GM21576 (cell line): ENCODE measurements at regions not wholly inside any gene's neighbourhood (a gene's known extent, or its start where the extent isn't known, plus 50 kb on each side); places are given as distances from the start of the nearest gene placed in this dataset.

Source experiments
- ATAC-seq: cut with Tn5 transposase; IDR thresholded peaks from one replicate; pipeline ENCODE4 v1.9.1; 2021; ENCODE audit warnings: mild to moderate bottlenecking, moderate library complexity; ENCODE audit not compliant: unreplicated experiment

DNA sequence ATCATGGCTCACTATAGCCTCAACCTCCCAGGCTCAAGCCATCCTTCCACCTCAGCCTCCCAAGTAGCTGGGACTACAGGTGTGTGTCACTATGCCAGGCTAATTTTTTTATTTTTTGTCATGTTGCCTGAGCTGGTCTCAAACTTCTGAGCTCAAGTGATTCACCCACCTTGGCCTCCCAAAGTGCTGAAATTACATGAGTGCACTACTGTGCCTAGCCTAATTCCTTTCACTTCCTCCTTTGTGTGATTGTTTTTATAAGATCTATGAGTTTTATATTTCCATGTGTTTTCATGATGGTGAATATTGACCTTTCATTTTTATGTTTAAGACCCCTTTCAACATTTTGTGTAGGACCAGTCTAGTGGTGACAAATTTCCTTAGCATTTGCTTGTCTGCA is 55.2 kb upstream of the IL12B start:
- no peak for ATAC-seq

DNA sequence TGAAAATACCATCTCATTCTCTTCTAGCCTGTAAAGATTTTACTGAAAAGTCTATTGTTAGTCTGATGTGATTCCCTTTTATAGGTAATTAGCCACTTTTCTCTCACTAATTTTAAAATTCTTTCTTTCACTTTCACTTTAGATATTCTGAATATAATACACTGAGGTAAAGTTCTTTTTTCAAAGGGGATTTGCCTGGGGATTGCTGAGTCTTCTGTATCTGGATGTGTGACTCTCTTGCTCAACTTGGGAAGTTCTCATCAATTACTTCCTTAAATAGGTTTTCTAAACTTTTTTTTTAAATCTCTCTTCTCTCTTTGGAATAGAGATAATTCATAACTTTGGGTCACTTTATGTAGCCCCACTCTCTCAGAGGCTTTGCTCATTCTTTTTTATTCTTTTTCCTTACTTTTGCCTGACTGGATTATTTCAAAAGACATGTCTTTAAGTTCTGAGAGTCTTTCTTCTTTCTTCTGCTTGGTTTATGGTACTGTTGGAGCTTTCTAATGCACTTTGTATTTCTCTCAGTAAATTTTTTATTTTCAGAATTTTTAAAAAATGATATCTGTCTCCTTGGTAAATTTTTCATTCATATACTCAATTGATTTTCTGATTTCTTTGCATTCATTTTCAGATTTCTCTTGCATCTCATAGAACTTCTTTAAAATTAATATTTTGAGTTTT is 55.9 kb upstream of the IL12B start:
- ATAC-seq = no peak

DNA sequence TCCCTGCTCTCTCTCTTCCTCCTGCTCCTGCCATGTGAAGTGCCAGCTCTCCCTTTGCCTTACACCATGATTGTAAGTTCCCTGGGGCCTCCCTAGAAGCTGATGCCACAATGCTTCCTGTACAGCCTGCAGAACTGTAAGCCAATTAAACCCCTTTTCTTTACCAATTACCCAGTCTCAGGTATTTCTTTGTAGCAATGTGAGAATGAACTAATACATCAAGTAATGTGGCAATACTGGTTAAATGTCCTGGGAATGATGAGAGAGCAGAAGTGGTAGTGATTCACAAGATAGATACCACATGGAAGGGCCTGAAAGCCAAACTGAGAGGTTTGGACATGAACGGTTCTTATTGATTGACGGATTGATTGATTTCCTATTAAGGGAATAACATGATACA is 62.6 kb upstream of the IL12B start:
- ATAC-seq = no peak

DNA sequence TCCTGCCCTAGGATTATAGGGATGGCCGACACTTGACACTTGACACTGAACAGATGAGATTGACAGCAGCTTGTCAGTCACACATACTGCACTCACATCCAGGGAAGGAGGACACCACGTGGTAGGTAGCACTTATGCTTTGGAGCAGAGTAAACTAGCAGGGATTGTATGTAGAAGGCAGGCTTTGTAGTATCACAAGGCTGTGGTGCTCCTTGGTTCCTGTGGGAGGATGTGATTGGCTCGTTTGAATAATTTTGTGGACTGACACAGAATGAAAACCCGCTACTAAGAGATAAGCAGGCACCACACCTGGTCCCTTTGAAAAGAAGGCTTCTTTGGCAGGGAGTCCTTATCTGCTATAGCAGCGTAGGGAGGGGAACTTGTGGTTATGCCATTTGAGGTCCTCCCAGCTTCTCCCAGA is 63.6 kb upstream of the IL12B start:
- no peak for ATAC-seq

DNA sequence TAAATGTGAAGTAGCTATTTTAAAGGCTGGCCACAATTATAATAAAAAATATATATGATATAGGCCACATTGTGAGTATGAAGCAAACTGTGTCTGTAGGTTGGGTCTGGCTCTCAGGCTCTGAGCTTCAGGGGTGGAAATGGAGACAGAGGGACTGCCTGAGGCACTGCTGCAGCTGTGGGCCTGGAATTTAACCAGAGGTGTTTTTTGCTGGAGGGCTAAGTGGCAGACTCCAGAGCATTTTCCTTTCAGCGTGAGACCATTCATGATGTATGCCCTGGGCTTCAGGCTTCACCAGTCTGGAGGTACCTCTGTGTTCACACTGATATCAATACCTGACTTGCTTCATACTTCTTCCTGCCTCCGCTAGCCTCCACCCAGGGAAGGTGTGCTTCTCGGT is 64.9 kb upstream of the IL12B start:
- no peak for ATAC-seq

DNA sequence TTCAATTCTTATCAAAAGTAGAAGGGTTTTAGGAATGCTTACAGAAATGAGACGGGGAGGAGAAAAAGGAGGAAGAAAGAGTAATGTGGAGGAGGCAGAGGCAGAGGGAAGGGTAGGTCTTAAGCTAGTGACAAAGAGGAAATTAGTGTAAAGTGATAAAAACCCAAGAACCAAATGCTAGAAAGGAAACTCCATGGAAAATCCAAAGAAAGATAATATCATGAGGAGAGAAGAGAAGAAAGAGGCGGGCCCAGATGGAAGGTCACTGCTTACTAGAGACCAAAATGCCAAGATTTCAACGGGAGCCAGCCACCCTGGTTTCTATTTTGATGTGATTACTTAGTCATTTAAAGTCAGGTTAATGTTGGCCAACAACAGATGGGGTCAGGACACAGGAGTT is 68.6 kb upstream of the IL12B start:
- no peak for ATAC-seq

DNA sequence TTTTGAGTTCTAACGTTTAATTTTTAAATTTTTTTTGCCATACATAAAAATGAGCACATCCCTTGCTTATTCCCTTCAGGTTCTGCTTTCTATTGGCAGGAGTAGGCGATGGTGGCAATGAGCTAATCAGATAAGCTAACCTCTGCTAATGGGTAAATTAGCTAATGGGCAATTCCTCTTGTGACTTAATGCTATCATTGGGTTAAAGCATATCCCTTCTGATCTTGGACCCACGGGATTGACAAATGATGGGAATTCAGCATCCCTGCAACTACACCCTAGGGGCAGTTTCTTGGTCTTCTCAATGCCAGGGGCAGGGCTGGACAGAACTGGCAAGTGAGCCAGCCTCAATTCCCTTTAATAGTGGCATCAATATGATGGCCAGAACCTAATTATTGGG is 70.2 kb upstream of the IL12B start:
- no peak for ATAC-seq

DNA sequence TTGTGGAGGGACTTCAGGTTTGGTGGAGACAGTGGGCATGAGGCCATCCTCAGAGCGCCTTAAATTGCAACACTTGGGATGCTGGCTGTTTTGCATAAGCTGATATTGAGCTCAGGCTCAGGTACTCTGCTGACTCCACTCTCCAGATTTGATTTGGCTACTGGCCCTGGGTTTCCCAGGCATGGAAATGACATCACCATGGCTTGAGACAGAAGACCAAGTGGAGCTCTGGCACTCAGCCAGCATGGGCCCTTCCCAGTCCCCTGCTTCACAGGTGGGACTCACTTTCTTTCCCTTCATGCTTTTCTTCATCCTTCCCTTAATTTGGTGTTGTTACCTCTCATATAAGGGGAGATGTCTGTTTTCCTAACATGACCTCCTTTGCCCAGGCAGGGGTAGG is 72.0 kb upstream of the IL12B start:
- ATAC-seq = no peak

DNA sequence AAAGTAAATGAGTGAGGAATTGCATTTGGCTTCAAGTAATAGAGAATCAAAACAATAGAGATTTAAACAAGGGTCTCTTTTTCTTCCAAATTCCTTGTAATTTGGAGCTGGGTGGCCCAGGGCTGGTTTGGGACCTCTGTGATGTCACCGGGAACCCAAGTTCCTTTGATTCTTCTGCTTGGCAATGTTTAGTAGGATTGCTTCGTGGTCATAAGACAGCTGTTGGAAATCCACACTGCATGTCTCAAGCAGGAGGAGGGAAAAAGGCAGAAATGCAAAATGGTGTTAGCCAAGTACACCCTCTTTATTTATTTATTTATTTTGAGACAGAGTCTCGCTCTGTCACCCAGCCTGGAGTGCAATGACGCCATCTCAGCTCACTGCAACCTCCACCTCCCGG is 72.6 kb upstream of the IL12B start:
- no peak for ATAC-seq

DNA sequence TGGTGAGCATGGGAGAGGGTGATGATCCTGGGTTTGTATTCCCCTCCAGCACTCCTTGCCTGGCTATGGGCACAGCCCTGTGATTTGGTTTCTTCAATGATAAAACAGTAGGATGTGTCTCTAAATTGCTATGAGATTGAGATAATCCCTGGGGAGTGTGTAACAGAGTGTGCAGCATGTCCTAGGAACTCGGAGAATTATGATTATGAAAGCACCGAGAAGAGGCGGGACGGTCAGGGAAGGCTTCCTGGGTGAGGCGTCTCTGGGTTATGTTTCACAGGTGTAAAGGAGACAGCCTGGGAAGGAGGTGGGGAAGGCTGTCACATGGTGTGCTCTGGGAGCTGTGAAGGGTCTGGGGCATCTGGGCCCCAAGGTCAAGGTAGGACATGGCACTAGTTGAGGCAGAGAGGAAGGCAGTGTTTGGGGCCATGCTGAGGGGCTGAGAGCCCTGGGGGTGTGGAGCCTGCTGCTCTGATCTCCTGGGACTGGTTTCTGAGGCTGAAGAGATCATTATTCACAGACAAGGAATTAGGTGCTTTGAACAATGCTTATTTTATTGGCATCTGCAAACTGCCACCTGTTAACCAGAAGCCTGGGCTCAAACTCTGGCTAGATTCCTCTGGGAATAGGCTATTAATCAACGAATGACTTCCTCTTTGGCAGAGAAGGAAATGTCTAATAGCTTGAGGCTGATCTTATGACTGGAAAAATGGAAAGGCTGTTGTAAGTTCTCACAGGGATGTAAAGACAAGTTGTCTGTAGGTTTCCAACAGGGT is 73.8 kb upstream of the IL12B start:
- ATAC-seq = no peak

DNA sequence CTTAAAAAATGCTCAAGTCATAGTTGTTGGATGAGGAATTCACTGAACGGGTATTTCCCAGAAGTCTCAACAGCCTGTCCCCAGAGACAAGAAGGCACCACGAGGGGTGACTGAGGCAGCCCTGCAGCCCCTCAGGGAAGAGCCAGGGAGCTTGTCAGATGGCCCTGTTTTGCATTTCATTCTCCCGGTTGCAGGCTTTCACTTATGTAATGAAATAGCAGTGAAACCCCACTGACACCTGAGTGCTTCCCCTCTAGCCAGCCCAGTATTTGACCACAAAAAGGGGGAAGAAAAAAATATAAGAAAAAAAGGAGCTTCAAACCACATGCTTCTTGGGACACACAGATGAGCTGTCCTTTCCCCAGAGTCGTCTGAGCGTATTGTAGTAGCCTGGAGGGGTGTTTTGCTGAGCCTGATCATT is 75.3 kb upstream of the IL12B start:
- ATAC-seq = peak; percentile 78

DNA sequence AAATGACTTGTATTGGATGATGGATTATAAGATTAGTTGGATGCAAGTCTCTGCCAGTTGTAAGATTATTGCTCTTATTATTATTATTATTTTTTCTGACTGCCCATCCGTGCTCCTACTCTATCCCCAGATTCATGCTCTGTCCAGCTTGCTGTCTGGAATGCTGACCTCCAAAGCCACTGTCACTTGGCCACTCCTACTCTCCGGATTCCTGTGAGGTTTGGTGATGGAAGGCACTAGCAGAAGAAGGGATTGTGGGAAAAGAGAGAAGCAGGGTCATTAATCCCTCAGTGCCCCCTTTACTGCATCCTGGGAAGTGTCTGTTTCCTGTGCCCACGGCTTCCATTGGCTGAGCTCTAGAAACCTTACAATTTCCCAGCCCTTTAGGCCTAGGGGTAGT is 76.3 kb upstream of the IL12B start:
- ATAC-seq = no peak

DNA sequence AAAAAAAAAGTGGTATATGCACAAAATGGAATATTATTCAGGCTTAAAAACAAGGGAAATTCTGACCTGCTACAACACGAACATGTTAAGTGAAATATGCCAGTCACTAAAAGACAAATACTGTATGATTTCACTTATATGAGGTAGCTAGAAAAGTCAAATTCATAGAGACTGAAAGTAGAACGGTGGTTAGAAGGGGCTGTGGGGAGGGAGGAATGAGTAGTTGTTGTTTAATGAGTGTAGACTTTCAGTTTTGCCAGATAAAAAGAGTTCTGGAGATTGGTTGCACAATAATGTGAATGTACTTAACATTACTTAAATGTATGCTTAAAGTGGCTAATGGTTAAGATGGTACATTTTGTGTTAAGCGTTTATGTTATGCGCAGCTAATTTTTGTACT is 79.5 kb upstream of the IL12B start:
- peak; percentile 35 for ATAC-seq

DNA sequence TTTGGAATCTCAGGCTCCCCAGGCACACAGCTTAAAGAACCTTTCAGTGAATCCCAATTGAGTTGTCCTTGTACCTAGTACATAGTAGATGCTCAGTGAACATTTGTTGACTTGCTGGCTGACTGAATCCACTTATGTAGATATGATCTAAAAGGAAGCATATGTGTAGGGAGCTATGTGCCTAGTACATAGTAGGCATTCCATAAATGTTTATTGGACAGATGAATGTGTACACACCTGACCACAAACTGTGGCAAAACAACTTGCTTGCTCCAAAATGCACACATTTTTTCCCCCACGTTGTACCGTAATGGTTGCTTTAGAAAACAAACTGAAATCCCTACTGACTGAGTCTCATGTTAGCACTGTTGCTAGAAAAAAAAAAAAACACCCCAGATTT is 80.2 kb upstream of the IL12B start:
- no peak for ATAC-seq

DNA sequence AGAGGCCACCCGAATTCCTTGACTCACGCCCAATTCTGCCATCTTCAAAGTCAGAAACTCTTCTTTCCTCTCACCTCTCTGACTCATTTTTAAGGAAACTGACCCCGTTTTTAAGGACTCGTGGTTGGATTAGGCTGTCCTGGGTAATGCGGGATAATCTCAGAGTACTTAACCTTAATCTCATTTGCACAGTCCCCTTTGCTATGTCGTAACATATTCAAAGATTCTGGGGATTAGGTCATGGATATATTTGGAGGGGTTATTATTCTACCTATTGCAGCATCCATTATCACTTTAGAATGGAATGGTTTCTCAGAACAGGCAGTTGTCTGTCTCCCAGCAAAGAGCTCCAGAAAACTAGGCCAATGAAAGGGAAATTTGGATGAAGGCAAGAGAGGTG is 80.8 kb upstream of the IL12B start:
- no peak for ATAC-seq

DNA sequence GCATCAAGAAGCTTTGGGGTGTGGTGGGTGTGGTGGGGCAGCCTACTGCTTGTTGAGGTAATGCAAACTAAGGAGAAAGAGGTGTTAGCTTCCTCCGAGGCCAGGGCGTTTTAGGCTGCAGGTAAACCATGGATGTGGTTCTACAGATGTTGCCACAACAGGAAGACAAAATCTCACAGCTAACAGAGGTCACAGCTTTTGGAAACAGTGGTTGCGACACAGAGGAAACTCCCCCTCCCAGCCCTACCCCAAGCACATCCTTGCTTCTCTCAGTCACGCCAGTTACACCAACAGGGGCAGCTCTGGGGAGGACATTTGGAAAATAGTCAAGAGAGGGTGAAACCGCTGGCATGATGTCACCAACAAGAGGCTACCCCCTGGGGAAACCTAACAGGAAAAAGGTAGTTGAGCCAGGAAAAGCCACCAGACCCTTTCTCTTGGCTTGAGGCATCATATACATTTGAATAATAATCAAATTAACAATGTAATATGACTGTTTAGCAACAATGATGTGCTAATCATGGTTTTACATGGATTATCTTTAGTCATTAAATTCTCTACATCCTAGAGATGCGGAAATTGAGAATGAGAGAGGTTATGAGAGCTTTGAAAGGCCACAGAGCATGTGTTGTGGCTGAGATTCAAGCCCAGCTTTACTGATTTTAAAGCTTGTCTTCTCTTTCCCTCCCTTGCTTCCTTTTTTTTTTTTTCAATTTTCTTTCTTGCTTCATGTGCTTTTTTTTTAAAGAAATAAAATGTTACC is 82.2 kb upstream of the IL12B start:
- peak; percentile 71 for ATAC-seq

DNA sequence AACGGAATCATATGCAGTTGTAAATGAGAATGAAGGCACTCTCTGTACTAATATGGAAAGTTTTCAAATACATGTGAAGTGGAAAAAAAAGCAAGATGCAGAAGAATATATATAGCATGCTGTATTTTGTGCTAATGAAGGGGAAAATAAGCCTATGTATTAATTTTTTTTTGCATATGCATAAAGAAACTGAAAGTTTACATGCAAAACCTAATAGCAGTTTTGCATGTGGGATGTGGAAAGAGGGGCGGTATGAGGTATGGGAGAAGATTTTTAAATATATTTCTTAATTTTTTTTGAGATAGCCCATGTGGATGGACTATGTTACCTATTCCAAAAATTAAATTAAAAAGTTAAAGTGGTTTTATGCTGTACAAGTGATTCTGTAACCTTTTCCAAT is 83.7 kb upstream of the IL12B start:
- ATAC-seq = no peak

DNA sequence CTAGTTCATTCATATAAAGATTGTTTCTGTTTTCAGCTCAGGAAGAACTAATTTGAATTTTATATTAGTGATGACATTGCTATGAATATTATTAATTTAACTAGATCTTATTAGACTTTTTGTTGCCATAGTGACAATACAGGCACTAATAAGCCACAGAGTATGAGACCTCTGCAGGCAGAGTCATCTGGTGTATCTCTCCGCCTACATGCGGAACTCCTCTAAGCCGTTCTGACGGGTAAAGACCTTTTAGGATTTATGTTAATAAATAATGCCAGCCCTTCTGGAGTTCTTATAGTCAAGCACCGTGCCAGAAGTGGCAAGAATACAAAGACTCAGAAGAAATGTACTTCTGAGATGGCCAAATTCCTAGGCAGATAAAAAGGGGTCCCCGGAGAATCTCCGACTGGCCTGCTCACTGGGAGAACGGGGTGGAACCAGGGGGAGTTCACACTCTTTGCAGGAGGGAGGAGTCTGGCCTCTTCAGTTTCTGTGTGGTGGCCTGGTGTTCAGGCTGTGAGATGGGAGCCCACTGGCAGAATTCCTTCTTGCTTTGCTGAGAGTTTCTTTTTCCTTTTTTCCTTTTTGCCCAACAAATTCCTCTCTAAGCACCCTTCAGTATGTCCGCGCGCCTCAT is 85.1 kb upstream of the IL12B start:
- no peak for ATAC-seq

DNA sequence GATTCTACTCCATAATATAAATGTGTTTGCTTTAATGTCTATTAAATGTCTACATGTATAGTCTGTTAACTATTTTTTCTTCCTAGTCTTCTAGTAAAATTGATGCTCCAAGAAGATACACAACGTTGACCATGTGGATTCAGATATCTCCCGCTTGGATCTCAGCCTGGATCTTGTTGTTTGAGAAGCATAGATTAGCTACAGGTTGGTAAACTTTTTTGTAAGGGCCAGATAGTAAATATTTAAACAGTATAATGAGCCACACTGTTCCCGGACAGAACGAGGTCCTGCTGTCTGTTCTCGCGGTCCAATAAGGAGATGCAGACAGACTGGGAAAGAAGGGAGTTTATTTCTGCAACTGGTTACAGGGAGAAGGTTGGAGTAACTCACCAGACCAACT is 86.2 kb upstream of the IL12B start:
- no peak for ATAC-seq

DNA sequence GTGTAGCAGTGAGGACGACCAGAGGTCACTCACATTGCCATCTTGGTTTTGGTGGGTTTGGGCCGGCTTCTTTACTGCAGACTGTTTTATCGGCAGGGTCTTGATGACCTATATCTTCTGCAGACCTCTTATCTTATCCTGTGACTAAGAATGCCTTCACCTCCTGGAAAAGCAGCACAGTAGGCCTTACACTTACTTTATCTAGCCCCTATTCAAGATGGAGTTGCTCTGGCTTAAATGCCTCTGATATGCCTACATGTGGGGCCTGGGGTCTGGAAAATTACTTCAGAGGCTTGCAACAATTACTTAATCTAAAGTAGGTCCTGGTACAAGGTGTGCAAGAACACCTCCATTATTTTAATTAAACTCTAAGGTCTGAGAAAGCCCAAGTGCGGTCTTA is 86.9 kb upstream of the IL12B start:
- ATAC-seq = no peak

DNA sequence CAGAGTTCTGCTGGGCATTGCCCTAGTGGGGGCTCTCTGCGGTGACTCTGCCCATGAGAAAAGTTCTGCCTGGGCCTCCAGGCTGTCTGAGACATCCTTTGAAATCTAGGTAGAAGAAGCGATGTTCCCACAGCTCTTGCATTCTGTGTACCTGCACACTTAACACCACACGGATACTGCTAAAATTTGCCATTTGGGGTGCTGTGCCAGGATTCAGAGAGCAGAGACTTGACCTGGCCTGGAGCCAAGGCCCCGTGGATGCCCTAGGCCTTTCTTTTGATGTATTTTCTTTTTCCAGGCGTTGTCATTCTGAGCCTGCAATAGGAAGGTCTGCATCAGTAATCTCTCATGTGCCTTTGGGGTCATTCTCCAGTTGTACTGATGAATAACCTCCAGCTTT is 89.3 kb upstream of the IL12B start:
- ATAC-seq = no peak

DNA sequence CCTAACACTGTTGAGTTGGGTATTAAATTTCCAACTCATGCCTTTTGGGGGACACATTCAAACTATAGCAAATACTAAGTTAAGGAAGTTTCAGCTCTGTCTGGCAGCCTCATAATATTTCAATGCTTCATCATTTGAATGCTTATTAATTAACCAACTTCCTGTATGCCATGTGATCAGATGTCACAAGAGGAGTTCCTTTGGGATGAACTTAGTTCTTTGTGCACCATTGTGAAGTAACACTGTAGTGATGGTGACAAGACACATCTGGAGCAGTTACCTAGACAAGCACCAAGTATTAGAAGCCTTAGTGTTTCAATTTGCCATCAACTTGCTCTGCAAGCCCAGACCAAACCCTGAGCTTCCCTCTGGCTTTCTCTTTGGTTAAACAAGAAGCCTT is 90.7 kb upstream of the IL12B start:
- no peak for ATAC-seq
